KOPT-K1 (cell line): ENCODE measurements at regions not wholly inside any gene's neighbourhood (a gene's known extent, or its start where the extent isn't known, plus 50 kb on each side); places are given as distances from the start of the nearest gene placed in this dataset.

Experiments
- H3K27ac ChIP-seq: fragments of 200-600 bp; sonication (generic); 2 replicates; pipeline ENCODE4 v1.5.1; 2016; ENCODE audit warnings: antibody characterized with exemption, mild to moderate bottlenecking, low read depth, low read length; ENCODE audit not compliant: poor library complexity, severe bottlenecking
- H3K36me3 ChIP-seq: fragments of 200-600 bp; sonication (generic); 2 replicates; pipeline ENCODE4 v1.5.1; 2017; ENCODE audit warnings: antibody characterized with exemption, mild to moderate bottlenecking, low read length, moderate library complexity; ENCODE audit not compliant: insufficient read depth
- H3K9me3 ChIP-seq: fragments of 200-600 bp; sonication (generic); 2 replicates; pipeline ENCODE4 v1.5.1; 2017; ENCODE audit warnings: antibody characterized with exemption, low read length, mild to moderate bottlenecking; ENCODE audit not compliant: insufficient read depth, poor library complexity, severe bottlenecking

DNA sequence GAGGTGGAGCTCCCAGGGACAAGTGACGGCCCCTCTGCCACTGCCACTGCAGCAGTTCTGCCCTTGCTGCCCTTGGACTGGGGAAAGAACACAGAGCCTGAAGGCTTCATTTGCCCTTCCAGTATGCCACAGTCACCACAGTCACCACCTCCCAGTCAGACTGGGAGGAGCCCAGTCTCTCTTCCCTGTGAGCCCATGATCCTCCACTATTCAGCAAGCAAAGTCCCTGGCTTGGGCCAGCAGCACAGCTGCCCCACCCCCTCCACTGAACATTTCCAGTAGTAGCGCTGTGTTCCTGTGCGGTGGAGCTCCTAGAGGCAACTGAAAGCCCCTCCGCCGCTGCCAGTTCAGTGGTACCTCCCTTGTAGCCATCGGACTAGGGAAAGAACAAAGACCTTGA is 329.4 kb downstream of the MAN2A1 start:
- Histone ChIP-seq H3K36me3 (no peaks in the 10 kb centered on the region), H3K9me3 (peaks cover 5% of the 10 kb centered on the region), H3K27ac (no peak overlapping the region)

DNA sequence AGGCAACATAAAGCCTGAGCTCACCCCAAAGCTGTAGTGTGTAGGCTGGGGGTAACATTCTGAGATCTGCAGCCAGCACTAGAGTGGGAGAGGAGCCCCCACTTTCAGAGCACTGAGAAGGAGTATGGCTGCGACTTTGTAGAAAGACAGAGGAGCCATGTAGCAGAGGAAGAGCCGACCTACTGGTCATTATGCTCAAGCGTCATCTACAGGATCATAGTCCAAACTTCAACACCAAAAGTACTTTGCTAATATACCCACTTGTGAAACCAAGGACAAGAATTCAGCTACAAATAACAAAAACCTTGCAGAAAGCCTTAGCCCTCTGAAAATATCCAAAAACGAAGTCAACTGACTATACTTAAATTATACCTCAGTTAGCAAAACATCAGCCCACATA is 330.1 kb downstream of the MAN2A1 start:
- no peaks in the 10 kb centered on the region for H3K36me3 ChIP-seq
- H3K27ac ChIP-seq, result no peak overlapping the region
- H3K9me3 ChIP-seq, result peaks cover 5% of the 10 kb centered on the region

DNA sequence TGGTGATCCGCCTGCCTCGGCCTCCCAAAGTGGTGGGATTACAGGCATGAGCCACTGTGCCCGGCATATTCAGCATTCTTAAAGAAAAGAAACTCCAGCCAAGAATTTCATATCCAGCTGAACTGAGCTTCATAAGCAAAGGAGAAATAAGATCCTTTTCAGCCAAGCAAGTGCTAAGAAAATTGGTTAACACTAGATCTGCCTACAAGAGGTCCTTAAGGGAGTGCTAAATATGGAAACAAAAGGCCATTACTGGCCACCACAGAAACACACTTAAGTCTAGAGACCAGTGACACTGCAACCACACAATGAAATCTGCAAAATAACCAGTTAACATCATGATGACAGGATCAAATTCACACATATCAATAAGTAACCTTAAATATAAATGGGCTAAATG is 331.5 kb downstream of the MAN2A1 start:
- Histone ChIP-seq H3K9me3 (peaks cover 5% of the 10 kb centered on the region), H3K36me3 (no peaks in the 10 kb centered on the region), H3K27ac (no peak overlapping the region)

DNA sequence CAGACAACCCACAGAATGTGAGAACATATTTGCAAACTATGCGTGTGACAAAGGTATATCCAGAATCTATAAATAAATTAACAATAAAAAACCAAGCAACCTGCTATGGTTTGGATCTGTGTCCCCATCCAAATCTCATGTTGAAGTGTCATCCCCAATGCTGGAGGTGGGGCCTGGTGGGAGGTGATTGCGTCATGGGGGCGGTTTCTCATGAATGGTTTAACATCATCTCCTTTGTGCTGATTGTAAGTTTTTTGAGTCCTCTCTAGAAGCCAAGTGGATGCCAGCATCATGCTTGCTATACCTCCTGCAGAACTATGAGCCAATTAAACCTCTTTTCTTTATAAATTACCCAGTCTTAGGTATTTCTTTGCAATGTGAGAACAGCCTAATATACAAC is 335.4 kb downstream of the MAN2A1 start:
- Histone ChIP-seq H3K36me3 (no peaks in the 10 kb centered on the region), H3K9me3 (no peaks in the 10 kb centered on the region), H3K27ac (no peak overlapping the region)

DNA sequence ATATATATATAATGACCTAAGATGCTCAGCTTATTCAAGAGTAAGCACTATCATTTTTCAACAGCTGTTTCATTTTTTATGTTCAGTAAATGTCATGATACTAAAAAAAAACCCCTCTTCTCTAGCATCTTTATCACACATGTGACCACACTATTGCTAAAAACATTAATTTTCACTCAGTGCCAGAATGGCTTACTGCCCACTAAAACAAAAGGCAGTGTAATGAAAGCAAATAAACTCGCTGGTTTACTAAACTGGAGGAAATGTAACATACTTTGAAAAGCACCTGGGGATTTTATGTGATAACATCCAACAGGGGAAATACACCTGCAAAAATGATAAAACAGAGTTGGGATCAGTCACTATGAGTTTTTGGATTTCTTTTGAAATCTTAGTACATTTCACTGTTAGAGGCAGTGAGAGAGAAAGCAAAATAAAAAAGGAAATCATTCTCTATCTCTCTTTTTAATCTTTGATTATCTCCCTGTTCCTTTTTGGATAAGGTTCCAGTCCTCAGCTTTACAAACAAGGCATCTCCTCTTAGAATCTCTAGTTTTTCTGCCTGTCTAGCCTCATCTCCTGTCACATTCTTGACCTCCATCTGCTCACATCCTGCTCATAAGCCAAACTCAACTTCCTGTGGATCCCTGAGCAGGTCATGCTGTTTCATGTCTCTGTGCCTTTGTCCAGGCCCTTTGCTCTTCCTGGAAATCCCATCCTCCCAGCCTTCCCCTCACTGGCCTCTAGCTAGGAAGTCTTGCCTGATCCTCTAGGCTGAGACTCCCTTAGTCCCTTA is 338.0 kb downstream of the MAN2A1 start:
- H3K27ac ChIP-seq, result no peak overlapping the region
- H3K9me3 ChIP-seq, result no peaks in the 10 kb centered on the region
- no peaks in the 10 kb centered on the region for H3K36me3 ChIP-seq

DNA sequence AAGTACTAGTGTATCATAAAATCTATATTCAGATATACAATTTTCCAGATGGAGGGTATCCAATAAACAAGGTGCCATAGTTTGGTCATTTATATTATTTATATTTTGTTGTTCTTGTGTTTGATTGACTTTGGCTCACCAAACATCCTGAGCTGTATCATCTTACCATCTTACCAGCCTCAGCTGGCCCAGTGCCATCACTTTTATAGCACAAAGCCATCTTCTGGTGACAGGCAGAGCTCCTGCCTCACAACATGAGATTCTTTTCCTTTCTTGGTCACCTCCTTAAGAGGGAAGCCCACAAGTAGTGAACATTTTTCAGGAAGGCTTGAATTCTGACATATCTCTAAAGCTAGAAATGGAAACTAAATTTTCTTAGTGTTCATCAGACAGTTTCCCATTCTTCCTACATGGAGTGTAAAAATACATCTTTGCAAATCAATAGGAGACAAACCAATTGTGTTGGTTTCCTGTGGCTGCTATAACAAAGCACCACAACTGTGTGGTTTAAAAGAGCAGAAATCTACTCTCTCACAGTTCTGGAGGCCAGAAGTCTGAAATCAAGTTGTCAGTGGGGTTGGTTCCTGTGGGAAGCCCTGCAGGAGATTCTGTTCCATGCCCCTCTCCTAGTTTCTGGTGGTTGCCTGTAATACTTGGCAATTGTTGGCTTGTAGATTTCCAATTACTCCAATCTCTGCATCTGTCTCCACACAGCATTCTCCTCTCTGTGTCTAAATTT is 341.8 kb downstream of the MAN2A1 start:
- H3K36me3 ChIP-seq, result no peaks in the 10 kb centered on the region
- no peak overlapping the region for H3K27ac ChIP-seq
- no peaks in the 10 kb centered on the region for H3K9me3 ChIP-seq

DNA sequence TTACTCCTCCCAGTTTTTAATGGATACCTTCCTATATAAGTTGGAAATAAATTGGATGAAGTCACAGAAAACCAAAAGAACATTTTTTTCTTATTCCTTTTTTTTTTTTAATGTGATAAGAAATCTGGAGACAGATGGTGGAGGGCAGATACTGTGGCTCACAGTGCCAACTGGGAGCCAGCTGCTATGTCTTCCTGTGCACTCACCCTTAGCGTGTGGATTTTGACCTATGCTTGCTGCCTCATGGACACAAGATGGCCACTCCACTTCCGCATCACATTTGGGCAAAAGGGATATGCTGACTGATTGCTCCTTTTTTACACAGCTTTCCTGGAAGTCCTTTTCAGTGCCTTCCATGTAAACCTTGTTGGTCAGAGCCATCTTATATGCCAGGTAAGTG is 342.6 kb downstream of the MAN2A1 start:
- Histone ChIP-seq H3K36me3 (no peaks in the 10 kb centered on the region), H3K27ac (no peak overlapping the region), H3K9me3 (no peaks in the 10 kb centered on the region)

DNA sequence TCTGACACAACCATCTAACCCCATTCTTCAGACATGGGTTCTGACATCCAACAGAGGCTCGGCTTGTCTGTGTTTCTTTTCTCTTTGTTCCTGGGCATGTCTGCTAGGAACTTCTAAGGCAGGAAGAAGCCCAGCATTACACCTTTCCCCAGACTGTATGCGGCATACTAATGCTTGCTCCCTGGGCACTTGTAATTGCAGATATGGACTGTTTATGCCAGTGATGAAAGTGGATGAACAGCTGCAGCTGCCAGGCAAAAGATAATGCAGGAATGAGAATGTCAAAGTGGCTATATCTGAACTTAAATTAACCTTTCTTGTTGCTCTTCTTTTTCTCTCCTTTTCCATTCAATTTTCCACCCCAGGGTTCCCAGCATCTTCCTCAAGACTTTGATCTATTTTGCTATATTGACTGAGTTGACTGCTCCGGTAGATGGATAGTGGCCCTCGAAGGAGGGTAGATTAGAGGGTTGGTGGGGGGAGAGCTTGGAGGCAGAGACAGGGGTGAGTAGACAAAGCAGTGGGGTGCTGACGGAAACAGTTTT is 344.4 kb downstream of the MAN2A1 start:
- no peaks in the 10 kb centered on the region for H3K36me3 ChIP-seq
- no peaks in the 10 kb centered on the region for H3K9me3 ChIP-seq
- no peak overlapping the region for H3K27ac ChIP-seq

- Histone ChIP-seq H3K9me3 (peaks cover 24% of the 10 kb centered on the region), H3K27ac (no peak overlapping the region), H3K36me3 (no peaks in the 10 kb centered on the region)
Observed at GRCh38 chr5:110038297-110038997, 348.7 kb downstream of the MAN2A1 start.

DNA sequence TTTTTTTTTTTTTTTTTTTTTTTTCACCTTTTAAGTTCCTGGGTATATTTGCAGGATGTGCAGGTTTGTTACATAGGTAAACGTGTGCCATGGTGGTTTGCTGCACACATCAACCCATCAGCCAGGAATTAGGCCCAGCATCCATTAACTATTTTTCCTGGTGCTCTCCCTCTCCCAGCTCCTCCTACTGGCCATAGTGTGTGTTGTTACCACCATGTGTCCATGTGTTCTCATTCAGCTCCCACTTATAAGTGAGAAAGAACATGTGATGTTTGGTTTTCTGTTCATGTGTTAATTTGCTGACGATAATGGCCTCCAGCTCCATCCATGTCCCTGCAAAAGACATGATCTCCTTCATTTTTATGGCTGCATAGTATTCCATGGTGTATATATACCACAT is 350.5 kb downstream of the MAN2A1 start:
- Histone ChIP-seq H3K27ac (no peak overlapping the region), H3K9me3 (peaks cover 41% of the 10 kb centered on the region), H3K36me3 (no peaks in the 10 kb centered on the region)

- no peaks in the 10 kb centered on the region for H3K36me3 ChIP-seq
Observed at GRCh38 chr5:110043025-110043424, 353.3 kb downstream of the MAN2A1 start.

GRCh38 chr5:110045158-110045557 is 355.4 kb downstream of the MAN2A1 start:
- peaks cover 44% of the 10 kb centered on the region for H3K9me3 ChIP-seq
- H3K27ac ChIP-seq, result no peak overlapping the region
- H3K36me3 ChIP-seq, result no peaks in the 10 kb centered on the region

More at GRCh38 chr5:110043025-110043424, 353.3 kb downstream of the MAN2A1 start:
- Histone ChIP-seq H3K9me3 (peaks cover 44% of the 10 kb centered on the region), H3K27ac (no peak overlapping the region)

DNA sequence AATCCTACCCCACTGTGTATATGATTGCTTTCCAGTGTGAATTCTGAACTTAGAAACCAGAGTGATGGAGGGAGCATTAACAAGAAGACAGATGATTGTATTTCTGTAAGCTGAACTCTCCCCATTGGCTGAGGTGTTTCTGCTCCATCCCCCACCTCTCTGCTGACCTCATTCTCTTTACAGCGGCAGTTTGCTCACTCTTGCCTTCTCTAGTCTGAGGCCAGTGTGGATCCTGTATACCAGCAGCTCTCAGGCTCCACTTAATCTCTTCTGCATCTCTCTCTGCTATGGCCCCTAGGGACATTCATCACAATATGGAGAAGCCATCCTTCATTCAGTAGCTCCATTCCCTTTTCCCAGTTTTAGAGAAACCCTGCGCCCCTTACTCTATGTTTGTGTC is 358.8 kb downstream of the MAN2A1 start:
- H3K27ac ChIP-seq, result no peak overlapping the region
- H3K9me3 ChIP-seq, result peaks cover 20% of the 10 kb centered on the region
- H3K36me3 ChIP-seq, result no peaks in the 10 kb centered on the region

GRCh38 chr5:110049816-110050215 is 360.1 kb downstream of the MAN2A1 start:
- Histone ChIP-seq H3K9me3 (peaks cover 7% of the 10 kb centered on the region), H3K27ac (peak overlapping the region; percentile 7), H3K36me3 (no peaks in the 10 kb centered on the region)
